Smooth muscle cell (in vitro differentiated cells): ENCODE measurements at regions not wholly inside any gene's neighbourhood (a gene's known extent, or its start where the extent isn't known, plus 50 kb on each side); places are given as distances from the start of the nearest gene placed in this dataset.

Source experiments
- DNase-seq: peaks from one replicate; lab custom pipeline; 2025; ENCODE audit not compliant: unreplicated experiment; lab: John Stamatoyannopoulos, UW
- H2AFZ ChIP-seq: fragments of 200-600 bp; sonication (generic); 2 replicates; pipeline ENCODE4 v1.6.0; 2016; ENCODE audit warnings: antibody characterized with exemption, low read depth, mild to moderate bottlenecking
- H3F3A ChIP-seq: fragments of 200-600 bp; sonication (generic); 2 replicates; pipeline ENCODE4 v1.6.0; 2017; ENCODE audit warnings: antibody characterized with exemption, low read depth
- H3K27ac ChIP-seq: fragments of 200-600 bp; sonication (generic); 2 replicates; pipeline ENCODE4 v1.5.1; 2016; ENCODE audit warnings: low read depth, mild to moderate bottlenecking
- H3K27me3 ChIP-seq: fragments of 200-600 bp; sonication (generic); 2 replicates; pipeline ENCODE4 v1.6.1; 2016; ENCODE audit warnings: low read depth, mild to moderate bottlenecking
- H3K36me3 ChIP-seq: fragments of 200-600 bp; sonication (generic); 2 replicates; pipeline ENCODE4 v1.5.1; 2016; ENCODE audit warnings: low read depth
- H3K4me1 ChIP-seq: fragments of 200-600 bp; sonication (generic); 2 replicates; pipeline ENCODE4 v1.5.1; 2016; ENCODE audit warnings: low read depth
- H3K4me2 ChIP-seq: fragments of 200-600 bp; sonication (generic); 2 replicates; pipeline ENCODE4 v1.6.0; 2016; ENCODE audit warnings: mild to moderate bottlenecking
- H3K4me3 ChIP-seq: fragments of 200-600 bp; sonication (generic); 2 replicates; pipeline ENCODE4 v1.5.1; 2016; ENCODE audit warnings: mild to moderate bottlenecking
- H3K79me2 ChIP-seq: fragments of 200-600 bp; sonication (generic); 2 replicates; pipeline ENCODE4 v1.6.0; 2016; ENCODE audit warnings: low read depth, mild to moderate bottlenecking
- H3K9ac ChIP-seq: fragments of 200-600 bp; sonication (generic); 2 replicates; pipeline ENCODE4 v1.6.0; 2016; ENCODE audit warnings: low read depth
- H3K9me3 ChIP-seq: fragments of 200-600 bp; sonication (generic); replicated peaks from 2 replicates; pipeline ENCODE4 v1.5.1; 2016; ENCODE audit warnings: low read depth
- H4K20me1 ChIP-seq: fragments of 200-600 bp; sonication (generic); 2 replicates; pipeline ENCODE4 v1.6.0; 2016; ENCODE audit warnings: low read depth
- CTCF ChIP-seq: fragments of 200-600 bp; sonication (generic); IDR thresholded peaks from 2 replicates; pipeline ENCODE4 v1.5.1; 2017; ENCODE audit warnings: borderline replicate concordance, mild to moderate bottlenecking, antibody characterized with exemption; ENCODE audit not compliant: insufficient read depth, poor library complexity, severe bottlenecking
- WGBS: methylation state at CpG from one replicate; pipeline ENCODE4 v1.1.7; 2016; ENCODE audit warnings: low lambda C conversion rate; 5-methylcytosine and 5-hydroxymethylcytosine counted together

- Histone ChIP-seq H3K27me3 (no peaks in the 10 kb centered on the region), H3K4me1 (no peaks in the 10 kb centered on the region), H2AFZ (no peak overlapping the region), H3F3A (no peaks in the 10 kb centered on the region), H4K20me1 (no peaks in the 10 kb centered on the region), H3K79me2 (no peaks in the 10 kb centered on the region), H3K4me3 (no peak overlapping the region), H3K9me3 (no peaks in the 10 kb centered on the region), H3K4me2 (no peak overlapping the region), H3K27ac (no peak overlapping the region), H3K36me3 (no peaks in the 10 kb centered on the region), H3K9ac (no peak overlapping the region)
- TF ChIP-seq CTCF: no peak
- 81% methylated on average over 7 of the region's 8 CpGs for WGBS
- no peak for DNase-seq
Observed at GRCh38 chr3:72533591-72534473, 314.4 kb downstream of the SHQ1 start.

DNA sequence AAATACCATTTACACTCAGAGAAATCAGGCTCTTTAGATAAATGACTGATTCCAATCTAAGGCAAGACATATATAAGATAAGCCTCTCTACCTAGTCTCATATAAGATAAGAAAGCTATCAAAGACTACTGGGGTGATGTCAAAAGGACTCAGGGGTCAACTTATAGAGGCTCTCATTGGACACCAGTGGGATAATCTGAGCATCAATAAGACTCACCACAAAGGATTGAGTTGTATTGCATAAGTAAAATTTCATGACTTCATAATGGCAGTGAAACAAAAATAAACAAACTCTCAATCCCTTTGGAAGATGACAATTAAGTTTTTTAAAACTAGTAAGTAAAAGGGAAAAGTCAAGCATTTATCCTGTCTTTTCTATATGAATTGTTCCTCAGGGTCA, 317.8 kb downstream of the SHQ1 start:
- Histone ChIP-seq H3K27me3 (no peaks in the 10 kb centered on the region), H3K9ac (no peak overlapping the region), H3K9me3 (no peaks in the 10 kb centered on the region), H3K4me2 (no peak overlapping the region), H3F3A (no peaks in the 10 kb centered on the region), H4K20me1 (no peaks in the 10 kb centered on the region), H3K36me3 (no peaks in the 10 kb centered on the region), H3K27ac (no peak overlapping the region), H3K4me1 (no peaks in the 10 kb centered on the region), H2AFZ (no peak overlapping the region), H3K79me2 (no peaks in the 10 kb centered on the region), H3K4me3 (no peak overlapping the region)
- no peak for TF ChIP-seq CTCF
- DNase-seq: no peak

DNA sequence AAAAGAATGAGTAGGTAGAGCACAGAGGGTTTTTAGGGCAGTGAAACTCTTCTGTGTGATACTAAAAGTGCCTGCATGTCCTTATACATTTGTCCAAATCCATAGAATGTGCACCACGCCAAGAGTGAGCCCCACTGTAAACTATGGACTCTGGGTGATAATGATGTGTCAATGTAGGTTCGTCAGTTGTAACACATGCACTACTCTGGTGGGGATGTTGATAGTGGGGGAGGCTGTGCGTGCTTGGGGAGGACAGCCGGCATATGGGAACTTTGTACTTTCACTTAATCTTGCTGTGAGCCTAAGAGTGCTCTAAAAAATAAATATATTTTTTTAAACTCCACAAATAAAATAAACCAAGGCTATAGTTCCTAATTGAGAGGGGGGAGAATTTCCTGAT, 319.2 kb downstream of the SHQ1 start:
- no peaks in the 10 kb centered on the region for H3K9me3 ChIP-seq
- H3K27me3 ChIP-seq: no peaks in the 10 kb centered on the region
- H3K27ac ChIP-seq: no peak overlapping the region
- H3K9ac ChIP-seq: no peak overlapping the region
- no peaks in the 10 kb centered on the region for H3F3A ChIP-seq
- no peaks in the 10 kb centered on the region for H4K20me1 ChIP-seq
- no peaks in the 10 kb centered on the region for H3K4me1 ChIP-seq
- no peak for DNase-seq
- H3K36me3 ChIP-seq: no peaks in the 10 kb centered on the region
- H3K4me2 ChIP-seq: no peak overlapping the region
- H3K79me2 ChIP-seq: no peaks in the 10 kb centered on the region
- no peak for TF ChIP-seq CTCF
- no peak overlapping the region for H2AFZ ChIP-seq
- H3K4me3 ChIP-seq: no peak overlapping the region
- 86% methylated on average over 4 of the region's 4 CpGs for WGBS
